ENCODE measurements at regions not wholly inside any gene's neighbourhood (a gene's known extent, or its start where the extent isn't known, plus 50 kb on each side); places are given as distances from the start of the nearest gene placed in this dataset.

GRCh38 chr3:153753035-153753434, 368.2 kb upstream of the ARHGEF26 start:
- BruUV-seq (replicated peaks), result no TSS peak
- no peaks in the 10 kb centered on the region for H3K27me3 ChIP-seq (ENCODE audit: control insufficient read depth in 2 of 2, insufficient read depth in 2 of 2, low read length in 2 of 2)
- no peak for DNase-seq (ENCODE audit: low read depth, low spot score)
- FAIRE-seq, result no peak
- no peaks in the 10 kb centered on the region for H3K9me1 ChIP-seq (replicated peaks; ENCODE audit: control insufficient read depth, extremely low read depth, insufficient read depth, low read length)
- intact Hi-C loops (cut with micrococcal nuclease), result no loop called here
- H2AFZ ChIP-seq (ENCODE audit: low read depth, low read length), result no peak overlapping the region
- ChIA-PET CTCF (interaction anchor here (0.7 to 2.1 kb wide), 3 partner anchors 12 to 19 kb away, joined by 3 to 5 read pairs (median 3); no protein-coding TSS in a partner anchor), POLR2A (no interaction called here)
- H4K20me1 ChIP-seq (replicated peaks; ENCODE audit: control insufficient read depth, extremely low read depth, insufficient read depth, low read length), result no peaks in the 10 kb centered on the region
- no peaks in the 10 kb centered on the region for H3K36me3 ChIP-seq (ENCODE audit: control insufficient read depth in 2 of 2, extremely low read depth in 1 of 2, insufficient read depth in 2 of 2, low read length in 2 of 2)
- H3K79me2 ChIP-seq (ENCODE audit: control insufficient read depth, insufficient read depth, low read length), result no peaks in the 10 kb centered on the region
- H3K4me2 ChIP-seq (ENCODE audit: insufficient read depth, low read length), result no peak overlapping the region
- dilution Hi-C loops (cut with MboI; ENCODE audit: extremely low pct_ligation_motif_present, low sequenced_read_pairs), result no loop called here
- H3K9me3 ChIP-seq (replicated peaks; ENCODE audit: control insufficient read depth, insufficient read depth, low read length), result no peaks in the 10 kb centered on the region
- no peak overlapping the region for H3K9ac ChIP-seq (replicated peaks; ENCODE audit: extremely low read depth, insufficient read depth, low read length)
- no peaks in the 10 kb centered on the region for H3K4me1 ChIP-seq (ENCODE audit: control insufficient read depth, extremely low read depth, insufficient read depth, low read length)
- H3K4me3 ChIP-seq (replicated peaks in 1 of 3; ENCODE audit: insufficient read depth in 1 of 3, low read depth in 1 of 3, low read length in 3 of 3), result no peak overlapping the region
- TF ChIP-seq FOS (IDR thresholded peaks at IDR 0.05; ENCODE audit: borderline replicate concordance, insufficient read depth, low read length) (no peak), CTCF (IDR thresholded peaks at IDR 0.05; ENCODE audit: extremely low read depth in 1 of 2, insufficient read depth in 1 of 2, low read depth in 1 of 2, low read length in 2 of 2) (no peak), MAX (IDR thresholded peaks at IDR 0.05; ENCODE audit: insufficient read depth, insufficient read length) (no peak), JUN (IDR thresholded peaks at IDR 0.05; ENCODE audit: borderline replicate concordance, insufficient read depth, insufficient read length, low read depth) (no peak), POLR2A (IDR thresholded peaks at IDR 0.05; ENCODE audit: low read depth, low read length) (no peak), EZH2 (IDR thresholded peaks at IDR 0.05; ENCODE audit: borderline replicate concordance, low read depth, low read length, severe bottlenecking) (no peak)
- no peak overlapping the region for H3K27ac ChIP-seq (ENCODE audit: insufficient read depth, low read depth, low read length)

GRCh38 chr3:153756816-153757215, 364.4 kb upstream of the ARHGEF26 start:
- no peak overlapping the region for H3K4me3 ChIP-seq (replicated peaks in 1 of 3; ENCODE audit: insufficient read depth in 1 of 3, low read depth in 1 of 3, low read length in 3 of 3)
- H3K36me3 ChIP-seq (ENCODE audit: control insufficient read depth in 2 of 2, extremely low read depth in 1 of 2, insufficient read depth in 2 of 2, low read length in 2 of 2), result no peaks in the 10 kb centered on the region
- no peak overlapping the region for H2AFZ ChIP-seq (ENCODE audit: low read depth, low read length)
- FAIRE-seq (no peak), DNase-seq (ENCODE audit: low read depth, low spot score) (no peak)
- H3K4me1 ChIP-seq (ENCODE audit: control insufficient read depth, extremely low read depth, insufficient read depth, low read length), result no peaks in the 10 kb centered on the region
- no peaks in the 10 kb centered on the region for H3K79me2 ChIP-seq (ENCODE audit: control insufficient read depth, insufficient read depth, low read length)
- BruUV-seq (replicated peaks), result no TSS peak
- ChIA-PET POLR2A (no interaction called here), CTCF (interaction anchor here (2.0 kb wide), 1 partner anchor 12 kb away, joined by 13 read pairs; no protein-coding TSS in a partner anchor)
- H4K20me1 ChIP-seq (replicated peaks; ENCODE audit: control insufficient read depth, extremely low read depth, insufficient read depth, low read length), result no peaks in the 10 kb centered on the region
- intact Hi-C loops (cut with micrococcal nuclease) (no loop called here), dilution Hi-C loops (cut with MboI; ENCODE audit: extremely low pct_ligation_motif_present, low sequenced_read_pairs) (no loop called here)
- H3K9me1 ChIP-seq (replicated peaks; ENCODE audit: control insufficient read depth, extremely low read depth, insufficient read depth, low read length), result no peaks in the 10 kb centered on the region
- H3K9ac ChIP-seq (replicated peaks; ENCODE audit: extremely low read depth, insufficient read depth, low read length), result no peak overlapping the region
- H3K27ac ChIP-seq (ENCODE audit: insufficient read depth, low read depth, low read length), result no peak overlapping the region
- H3K4me2 ChIP-seq (ENCODE audit: insufficient read depth, low read length), result no peak overlapping the region
- TF ChIP-seq GATA2 (IDR thresholded peaks at IDR 0.05; ENCODE audit: insufficient read depth, insufficient read length, low read depth, low read length) (no peak), MYC (IDR thresholded peaks at IDR 0.05; ENCODE audit: low read depth, low read length) (no peak), FOS (IDR thresholded peaks at IDR 0.05; ENCODE audit: borderline replicate concordance, insufficient read depth, low read length) (no peak), CTCF (IDR thresholded peaks at IDR 0.05; ENCODE audit: extremely low read depth in 1 of 2, insufficient read depth in 1 of 2, low read depth in 1 of 2, low read length in 2 of 2) (no peak), EZH2 (IDR thresholded peaks at IDR 0.05; ENCODE audit: borderline replicate concordance, low read depth, low read length, severe bottlenecking) (no peak), MAX (IDR thresholded peaks at IDR 0.05; ENCODE audit: insufficient read depth, insufficient read length) (no peak), POLR2AphosphoS5 (IDR thresholded peaks at IDR 0.05; ENCODE audit: insufficient read depth, low read depth, low read length) (no peak), POLR2A (IDR thresholded peaks at IDR 0.05; ENCODE audit: low read depth, low read length) (no peak), JUN (IDR thresholded peaks at IDR 0.05; ENCODE audit: borderline replicate concordance, insufficient read depth, insufficient read length, low read depth) (no peak)
- no peaks in the 10 kb centered on the region for H3K27me3 ChIP-seq (ENCODE audit: control insufficient read depth in 2 of 2, insufficient read depth in 2 of 2, low read length in 2 of 2)
- H3K9me3 ChIP-seq (replicated peaks; ENCODE audit: control insufficient read depth, insufficient read depth, low read length), result no peaks in the 10 kb centered on the region
